HG03432 (cell line): ENCODE measurements at regions not wholly inside any gene's neighbourhood (a gene's known extent, or its start where the extent isn't known, plus 50 kb on each side); places are given as distances from the start of the nearest gene placed in this dataset.
"Not testable (repeated sequence)": the region's sequence is repeated elsewhere in the genome, so short reads cannot be mapped to it uniquely, and the experiment has no call there.

Experiments used
- ATAC-seq: cut with Tn5 transposase; IDR thresholded peaks from one replicate; pipeline ENCODE4 v1.9.1; 2021; ENCODE audit warnings: mild to moderate bottlenecking, moderate library complexity; ENCODE audit not compliant: unreplicated experiment

- no peak for ATAC-seq
Observed at GRCh38 chr11:41519696-41520095, 60.2 kb upstream of the LRRC4C start.

GRCh38 chr11:41522391-41522790 is 62.9 kb upstream of the LRRC4C start:
- ATAC-seq: no peak

GRCh38 chr11:41522899-41523672 is 63.6 kb upstream of the LRRC4C start:
- no peak for ATAC-seq

GRCh38 chr11:41527530-41527929 is 68.1 kb upstream of the LRRC4C start:
- ATAC-seq: no peak

- no peak for ATAC-seq
Observed at GRCh38 chr11:41532413-41532812, 73.0 kb upstream of the LRRC4C start.

GRCh38 chr11:41533761-41534160 is 74.3 kb upstream of the LRRC4C start:
- ATAC-seq: no peak

GRCh38 chr11:41534391-41534790 is 74.9 kb upstream of the LRRC4C start:
- ATAC-seq: no peak

- no peak for ATAC-seq
Observed at GRCh38 chr11:41534861-41535260, 75.4 kb upstream of the LRRC4C start.

GRCh38 chr11:41536021-41536568 is 76.6 kb upstream of the LRRC4C start:
- no peak for ATAC-seq

- not testable (repeated sequence) for ATAC-seq
Observed at GRCh38 chr11:41544902-41545301, 85.5 kb upstream of the LRRC4C start.

GRCh38 chr11:41578421-41579051 is 119.1 kb upstream of the LRRC4C start:
- no peak for ATAC-seq

- no peak for ATAC-seq
Observed at GRCh38 chr11:41579546-41579945, 120.1 kb upstream of the LRRC4C start.

- no peak for ATAC-seq
Observed at GRCh38 chr11:41609511-41609910, 150.1 kb upstream of the LRRC4C start.

GRCh38 chr11:41612415-41612814 is 153.0 kb upstream of the LRRC4C start:
- ATAC-seq: no peak

GRCh38 chr11:41613326-41613725 is 153.9 kb upstream of the LRRC4C start:
- ATAC-seq: no peak

- ATAC-seq: no peak
Observed at GRCh38 chr11:41622707-41623359, 163.4 kb upstream of the LRRC4C start.

GRCh38 chr11:41659985-41660384 is 200.5 kb upstream of the LRRC4C start:
- ATAC-seq: no peak

GRCh38 chr11:41660585-41660984 is 201.1 kb upstream of the LRRC4C start:
- no peak for ATAC-seq

- ATAC-seq: no peak
Observed at GRCh38 chr11:41665441-41666360, 206.2 kb upstream of the LRRC4C start.

GRCh38 chr11:41666951-41667653 is 207.7 kb upstream of the LRRC4C start:
- no peak for ATAC-seq
